Peyer's patch (tissue), 4 donors: ENCODE measurements at regions not wholly inside any gene's neighbourhood (a gene's known extent, or its start where the extent isn't known, plus 50 kb on each side); places are given as distances from the start of the nearest gene placed in this dataset.

Experiments
- DNase-seq, 3 donors: peaks; one replicate each; pipeline ENCODE4 v3.0.0-alpha.2; 2017 to 2019
- H3K27ac ChIP-seq, 4 donors: fragments of 200-600 bp; sonication (generic); one replicate each; pipeline ENCODE4 v1.5.1; 2016 to 2019
- H3K27me3 ChIP-seq, 2 donors: fragments of 200-600 bp; sonication (generic); one replicate each; pipeline ENCODE4 v1.5.1; 2019
- H3K36me3 ChIP-seq, 3 donors: fragments of 200-600 bp; sonication (generic); one replicate each; pipeline ENCODE4 v1.5.1; 2016 to 2019
- H3K4me1 ChIP-seq, 4 donors: fragments of 200-600 bp; sonication (generic); one replicate each; pipeline ENCODE4 v1.5.1; 2016 to 2019
- H3K4me3 ChIP-seq, 4 donors: fragments of 200-600 bp; sonication (generic); 1 replicate in 3 of 4; 2 replicates in 1 of 4; pipeline ENCODE4 v1.5.1; 2016 to 2019; ENCODE audit warnings: mild to moderate bottlenecking in 1 of 4
- H3K9me3 ChIP-seq, 4 donors: fragments of 200-600 bp; sonication (generic); one replicate each; pipeline ENCODE4 v1.5.1; 2016 to 2019; ENCODE audit warnings: mild to moderate bottlenecking in 1 of 4
- POLR2A ChIP-seq, 2 donors: fragments of 450-650 bp; IDR thresholded peaks; one replicate each; pipeline ENCODE4 v1.5.1; 2017; ENCODE audit warnings: antibody characterized with exemption in 2 of 2, mild to moderate bottlenecking in 2 of 2, moderate library complexity in 2 of 2
- TF ChIP-seq, protein P1 (sequence below), 6 experiments: fragments of 450-650 bp in 4 of 6; fragments of 200-600 bp in 2 of 6; sonication (generic) in 1 of 6; IDR thresholded peaks; one replicate each; pipeline ENCODE4 v1.5.1; 2017 to 2019; ENCODE audit warnings: antibody characterized with exemption in 6 of 6, mild to moderate bottlenecking in 3 of 6, moderate library complexity in 1 of 6

DNA sequence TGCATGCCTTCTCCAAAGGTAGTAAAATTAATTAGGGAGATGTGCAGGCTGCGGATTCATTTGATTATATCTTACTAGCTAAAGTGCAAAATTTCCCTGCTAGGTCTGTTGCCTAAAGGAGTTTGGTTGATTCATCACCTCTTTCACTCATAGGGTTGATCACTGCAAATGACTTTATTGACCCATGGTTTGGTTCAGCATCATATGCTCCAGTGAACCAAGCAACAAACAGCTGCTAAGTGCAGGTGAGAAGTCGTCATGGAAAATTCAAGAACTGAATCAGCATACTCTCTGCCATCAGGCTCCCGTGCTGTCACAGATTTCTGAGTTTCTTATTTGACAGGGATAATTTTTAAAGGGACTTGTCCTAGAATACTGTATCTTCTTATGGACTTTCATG lies 571.8 kb upstream of the CDH18 start:
- H3K27ac ChIP-seq: no peak overlapping the region
- no peaks in the 10 kb centered on the region for H3K4me1 ChIP-seq
- H3K27me3 ChIP-seq: no peaks in the 10 kb centered on the region
- DNase-seq: no peak
- TF ChIP-seq, protein P1, sequence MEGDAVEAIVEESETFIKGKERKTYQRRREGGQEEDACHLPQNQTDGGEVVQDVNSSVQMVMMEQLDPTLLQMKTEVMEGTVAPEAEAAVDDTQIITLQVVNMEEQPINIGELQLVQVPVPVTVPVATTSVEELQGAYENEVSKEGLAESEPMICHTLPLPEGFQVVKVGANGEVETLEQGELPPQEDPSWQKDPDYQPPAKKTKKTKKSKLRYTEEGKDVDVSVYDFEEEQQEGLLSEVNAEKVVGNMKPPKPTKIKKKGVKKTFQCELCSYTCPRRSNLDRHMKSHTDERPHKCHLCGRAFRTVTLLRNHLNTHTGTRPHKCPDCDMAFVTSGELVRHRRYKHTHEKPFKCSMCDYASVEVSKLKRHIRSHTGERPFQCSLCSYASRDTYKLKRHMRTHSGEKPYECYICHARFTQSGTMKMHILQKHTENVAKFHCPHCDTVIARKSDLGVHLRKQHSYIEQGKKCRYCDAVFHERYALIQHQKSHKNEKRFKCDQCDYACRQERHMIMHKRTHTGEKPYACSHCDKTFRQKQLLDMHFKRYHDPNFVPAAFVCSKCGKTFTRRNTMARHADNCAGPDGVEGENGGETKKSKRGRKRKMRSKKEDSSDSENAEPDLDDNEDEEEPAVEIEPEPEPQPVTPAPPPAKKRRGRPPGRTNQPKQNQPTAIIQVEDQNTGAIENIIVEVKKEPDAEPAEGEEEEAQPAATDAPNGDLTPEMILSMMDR (IDR thresholded peaks at IDR 0.05): no peak
- TF ChIP-seq POLR2A (IDR thresholded peaks at IDR 0.05): no peak
- no peak overlapping the region for H3K4me3 ChIP-seq
- no peaks in the 10 kb centered on the region for H3K36me3 ChIP-seq
- no peaks in the 10 kb centered on the region for H3K9me3 ChIP-seq

DNA sequence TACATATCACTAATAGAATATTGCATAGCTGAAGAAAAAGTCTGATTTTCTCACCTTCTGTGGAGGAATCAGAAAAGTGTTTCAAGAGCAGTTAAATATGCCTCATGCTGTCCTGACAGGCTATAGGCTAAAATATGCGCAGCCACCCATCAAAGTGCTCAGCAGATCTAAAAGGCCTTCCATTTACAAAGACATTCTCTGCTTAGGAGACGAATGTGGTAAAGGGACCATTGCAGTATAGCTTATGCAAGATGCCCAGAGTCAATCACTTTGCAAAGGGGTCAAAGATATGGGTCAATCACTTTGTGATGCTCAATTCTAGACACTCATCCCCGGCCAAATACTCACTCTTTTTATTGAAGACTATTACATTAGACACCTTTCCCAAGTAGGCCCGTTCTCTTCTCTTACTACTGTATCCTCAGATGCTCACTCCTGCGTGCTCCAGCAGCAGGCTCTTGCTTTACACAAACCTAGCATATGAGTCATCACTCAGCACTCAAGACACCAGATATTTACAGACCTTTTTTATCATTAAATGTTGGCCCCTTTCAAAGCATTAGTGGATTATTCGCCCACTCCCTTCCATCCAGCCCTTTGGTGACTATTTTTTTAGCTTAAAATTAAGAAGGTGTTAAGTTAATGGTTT lies 568.2 kb upstream of the CDH18 start:
- no peak overlapping the region for H3K4me3 ChIP-seq
- DNase-seq: no peak
- peaks cover 0 to 4% (median 0%) of the 10 kb centered on the region in 4 donors for H3K9me3 ChIP-seq
- H3K36me3 ChIP-seq: no peaks in the 10 kb centered on the region
- no peak overlapping the region for H3K27ac ChIP-seq
- H3K4me1 ChIP-seq: no peaks in the 10 kb centered on the region
- TF ChIP-seq, protein P1 (IDR thresholded peaks at IDR 0.05): no peak
- no peak for TF ChIP-seq POLR2A (IDR thresholded peaks at IDR 0.05)
- H3K27me3 ChIP-seq: no peaks in the 10 kb centered on the region

DNA sequence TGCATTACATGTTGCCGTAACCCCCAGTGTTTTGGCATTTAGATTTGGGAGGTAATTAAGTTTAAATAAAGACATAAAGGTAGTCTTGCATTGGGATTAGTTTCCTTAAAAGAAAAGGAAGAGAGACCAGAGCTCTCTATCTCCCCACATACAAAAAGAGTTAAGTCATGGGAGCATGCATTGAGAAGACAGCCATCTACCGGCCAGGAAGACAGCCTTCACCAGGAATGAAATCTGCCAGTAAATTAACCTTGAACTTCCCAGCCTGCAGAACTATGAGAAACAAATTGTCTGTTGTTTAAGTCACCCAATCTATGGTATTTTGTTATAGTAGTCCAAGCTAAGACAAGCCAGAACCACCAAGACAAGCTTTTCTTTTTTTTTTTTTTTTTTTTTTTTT lies 567.0 kb upstream of the CDH18 start:
- no peaks in the 10 kb centered on the region for H3K27me3 ChIP-seq
- no peak for DNase-seq
- no peaks in the 10 kb centered on the region for H3K4me1 ChIP-seq
- no peak overlapping the region for H3K4me3 ChIP-seq
- H3K9me3 ChIP-seq: peaks cover 0 to 4% (median 0%) of the 10 kb centered on the region in 4 donors
- no peak overlapping the region for H3K27ac ChIP-seq
- no peaks in the 10 kb centered on the region for H3K36me3 ChIP-seq
- TF ChIP-seq, protein P1 (IDR thresholded peaks at IDR 0.05): no peak
- TF ChIP-seq POLR2A (IDR thresholded peaks at IDR 0.05): no peak

DNA sequence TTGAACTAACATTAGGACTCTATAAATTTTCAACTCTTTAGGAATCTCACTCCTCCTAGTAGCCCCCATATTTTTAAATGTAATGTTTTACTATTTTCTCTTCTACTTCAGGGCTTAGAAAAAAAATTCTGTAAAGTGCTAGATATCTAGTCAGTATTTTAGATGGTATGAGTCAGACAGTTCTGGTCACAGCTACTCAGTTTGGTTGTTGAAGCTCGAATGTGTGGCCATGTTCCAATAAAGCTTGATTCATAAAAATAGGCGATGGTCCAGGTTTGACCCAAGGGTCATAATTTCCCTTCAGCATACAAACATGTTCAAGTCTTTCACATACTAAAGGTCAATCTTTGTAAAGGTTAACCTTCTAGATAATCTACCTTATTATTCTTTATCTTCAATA lies 566.0 kb upstream of the CDH18 start:
- no peak overlapping the region for H3K4me3 ChIP-seq

DNA sequence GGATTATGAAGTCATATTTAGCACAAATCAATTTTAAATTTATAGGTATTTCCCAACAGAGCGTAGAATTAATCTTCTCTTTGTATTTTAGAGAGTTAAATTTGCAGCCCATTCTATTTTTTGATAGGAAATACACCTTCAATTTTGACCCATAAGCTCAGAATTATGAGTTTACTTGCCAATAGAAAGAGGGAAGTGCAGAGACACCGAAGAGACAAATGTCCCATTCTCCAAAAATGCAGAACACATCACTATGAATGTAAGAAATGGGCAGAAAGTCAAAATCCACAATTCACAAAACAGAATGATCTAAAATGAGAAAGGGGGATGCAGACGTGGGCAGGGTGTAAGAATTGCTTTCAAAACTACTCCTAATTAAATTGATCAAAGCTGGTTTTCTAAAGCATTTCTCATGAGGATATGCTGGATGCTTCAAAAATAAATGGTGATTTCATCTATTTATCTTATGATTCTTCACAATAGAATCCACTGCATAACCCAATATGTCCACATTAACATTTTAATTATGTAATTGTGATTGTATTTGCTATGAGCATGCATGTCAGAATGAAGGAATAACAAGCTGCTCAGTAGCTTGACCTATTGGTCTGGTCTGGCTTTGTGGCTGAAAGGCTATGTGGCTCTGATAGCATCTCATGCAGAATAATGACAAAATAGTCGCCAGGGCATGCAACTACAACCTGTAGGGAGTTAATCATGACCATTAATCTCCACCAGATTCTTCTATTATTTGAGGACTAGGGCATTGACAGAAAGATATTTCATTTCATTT lies 550.1 kb upstream of the CDH18 start:
- H3K27me3 ChIP-seq: no peaks in the 10 kb centered on the region
- TF ChIP-seq, protein P1 (IDR thresholded peaks at IDR 0.05): no peak
- no peak for TF ChIP-seq POLR2A (IDR thresholded peaks at IDR 0.05)
- no peak overlapping the region for H3K27ac ChIP-seq
- no peak for DNase-seq
- no peaks in the 10 kb centered on the region for H3K36me3 ChIP-seq
- H3K9me3 ChIP-seq: no peaks in the 10 kb centered on the region
- H3K4me3 ChIP-seq: no peak overlapping the region
- no peaks in the 10 kb centered on the region for H3K4me1 ChIP-seq

More for the DNA sequence above, 566.0 kb upstream of the CDH18 start:
- H3K9me3 ChIP-seq: peaks cover 0 to 4% (median 0%) of the 10 kb centered on the region in 4 donors
- no peak for DNase-seq
- TF ChIP-seq POLR2A (IDR thresholded peaks at IDR 0.05): no peak
- TF ChIP-seq, protein P1 (IDR thresholded peaks at IDR 0.05): no peak
- no peaks in the 10 kb centered on the region for H3K36me3 ChIP-seq
- H3K27me3 ChIP-seq: no peaks in the 10 kb centered on the region
- no peak overlapping the region for H3K27ac ChIP-seq
- no peaks in the 10 kb centered on the region for H3K4me1 ChIP-seq
